ENCODE measurements at regions not wholly inside any gene's neighbourhood (a gene's known extent, or its start where the extent isn't known, plus 50 kb on each side); places are given as distances from the start of the nearest gene placed in this dataset.

GRCh38 chr12:124499898-124500244, 67.5 kb downstream of the NCOR2 start:
- Histone ChIP-seq H3K9me3 (replicated peaks; ENCODE audit: control insufficient read depth, insufficient read depth, low read length) (no peaks in the 10 kb centered on the region), H3K36me3 (ENCODE audit: control insufficient read depth in 2 of 2, insufficient read depth in 2 of 2, low read length in 1 of 2) (peaks cover 0 to 10% of the 10 kb centered on the region in 2 experiments), H3K79me2 (ENCODE audit: control insufficient read depth, insufficient read depth, low read length) (peaks cover 49% of the 10 kb centered on the region), H2AFZ (ENCODE audit: control insufficient read depth, low read depth, low read length) (no peak overlapping the region), H3K4me1 (ENCODE audit: control insufficient read depth, insufficient read depth, low read length) (peaks cover 30% of the 10 kb centered on the region), H3K4me2 (ENCODE audit: control insufficient read depth, insufficient read depth) (no peak overlapping the region), H3K9ac (ENCODE audit: control insufficient read depth, insufficient read depth, low read length) (no peak overlapping the region), H3K4me3 (no peak overlapping the region), H4K20me1 (ENCODE audit: control insufficient read depth, insufficient read depth) (peaks cover 8% of the 10 kb centered on the region), H3K27me3 (replicated peaks in 1 of 2; ENCODE audit: control insufficient read depth in 2 of 2, insufficient read depth in 2 of 2, low read length in 1 of 2) (no peaks in the 10 kb centered on the region), H3K27ac (ENCODE audit: control insufficient read depth, insufficient read depth) (no peak overlapping the region)
- DNase-seq (ENCODE audit: low read depth, low spot score) (no peak), ATAC-seq (no peak), FAIRE-seq (no peak)
- ChIA-PET RAD21 (ENCODE audit: unreplicated experiment) (interaction anchor here (1.1 kb wide), 1 partner anchor 26 kb away, joined by 3 read pairs; no protein-coding TSS in a partner anchor), CTCF (no interaction called here), SMC1A (ENCODE audit: uncharacterized antibody, unreplicated experiment) (no interaction called here), POLR2A (interaction anchor here (1.0 kb wide), 1 partner anchor 16 kb away, joined by 4 read pairs; no protein-coding TSS in a partner anchor)
- BruUV-seq (replicated peaks): no TSS peak
- WGBS (ENCODE audit: insufficient coverage, insufficient replicate concordance, low lambda C conversion rate, missing lambda C conversion rate): 71% methylated on average over 11 of the region's 11 CpGs
- TF ChIP-seq POLR2A (IDR thresholded peaks at IDR 0.05; ENCODE audit: low read depth, low read length): 0 out of 2 replicates have a peak, but pooled peaks have one; percentile 9
- TF ChIP-seq YY1 (IDR thresholded peaks at IDR 0.05; ENCODE audit: low read depth, low read length): no peak
- TF ChIP-seq, protein P1, sequence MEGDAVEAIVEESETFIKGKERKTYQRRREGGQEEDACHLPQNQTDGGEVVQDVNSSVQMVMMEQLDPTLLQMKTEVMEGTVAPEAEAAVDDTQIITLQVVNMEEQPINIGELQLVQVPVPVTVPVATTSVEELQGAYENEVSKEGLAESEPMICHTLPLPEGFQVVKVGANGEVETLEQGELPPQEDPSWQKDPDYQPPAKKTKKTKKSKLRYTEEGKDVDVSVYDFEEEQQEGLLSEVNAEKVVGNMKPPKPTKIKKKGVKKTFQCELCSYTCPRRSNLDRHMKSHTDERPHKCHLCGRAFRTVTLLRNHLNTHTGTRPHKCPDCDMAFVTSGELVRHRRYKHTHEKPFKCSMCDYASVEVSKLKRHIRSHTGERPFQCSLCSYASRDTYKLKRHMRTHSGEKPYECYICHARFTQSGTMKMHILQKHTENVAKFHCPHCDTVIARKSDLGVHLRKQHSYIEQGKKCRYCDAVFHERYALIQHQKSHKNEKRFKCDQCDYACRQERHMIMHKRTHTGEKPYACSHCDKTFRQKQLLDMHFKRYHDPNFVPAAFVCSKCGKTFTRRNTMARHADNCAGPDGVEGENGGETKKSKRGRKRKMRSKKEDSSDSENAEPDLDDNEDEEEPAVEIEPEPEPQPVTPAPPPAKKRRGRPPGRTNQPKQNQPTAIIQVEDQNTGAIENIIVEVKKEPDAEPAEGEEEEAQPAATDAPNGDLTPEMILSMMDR (IDR thresholded peaks at IDR 0.05 in 2 of 3, conservative IDR thresholded peaks at IDR 0.05 in 1 of 3; ENCODE audit: control insufficient read depth in 2 of 3, extremely low read depth in 1 of 3, insufficient read depth in 1 of 3, low read depth in 3 of 3, low read length in 3 of 3): no peak
- intact Hi-C loops (cut with micrococcal nuclease; ENCODE audit: unreplicated experiment) (no loop called here), in situ Hi-C loops (cut with MboI) (no loop called here)

GRCh38 chr12:124499190-124499753, 68.1 kb downstream of the NCOR2 start:
- H3K27ac ChIP-seq (ENCODE audit: control insufficient read depth, insufficient read depth): no peak overlapping the region
- H3K4me1 ChIP-seq (ENCODE audit: control insufficient read depth, insufficient read depth, low read length): peaks cover 36% of the 10 kb centered on the region
- ChIA-PET POLR2A (no interaction called here), RAD21 (ENCODE audit: unreplicated experiment) (no interaction called here), CTCF (no interaction called here), SMC1A (ENCODE audit: uncharacterized antibody, unreplicated experiment) (interaction anchor here (1.3 kb wide), 1 partner anchor 47 kb away, joined by 3 read pairs; no protein-coding TSS in a partner anchor)
- BruUV-seq (replicated peaks): no TSS peak
- H3K36me3 ChIP-seq (ENCODE audit: control insufficient read depth in 2 of 2, insufficient read depth in 2 of 2, low read length in 1 of 2): peaks cover 0 to 12% of the 10 kb centered on the region in 2 experiments
- H3K27me3 ChIP-seq (replicated peaks in 1 of 2; ENCODE audit: control insufficient read depth in 2 of 2, insufficient read depth in 2 of 2, low read length in 1 of 2): no peaks in the 10 kb centered on the region
- FAIRE-seq (no peak), ATAC-seq (no peak), DNase-seq (ENCODE audit: low read depth, low spot score) (no peak)
- intact Hi-C loops (cut with micrococcal nuclease; ENCODE audit: unreplicated experiment): no loop called here
- H3K9me3 ChIP-seq (replicated peaks; ENCODE audit: control insufficient read depth, insufficient read depth, low read length): no peaks in the 10 kb centered on the region
- H2AFZ ChIP-seq (ENCODE audit: control insufficient read depth, low read depth, low read length): no peak overlapping the region
- WGBS (ENCODE audit: insufficient coverage, insufficient replicate concordance, low lambda C conversion rate, missing lambda C conversion rate): 87% methylated on average over 18 of the region's 20 CpGs
- H4K20me1 ChIP-seq (ENCODE audit: control insufficient read depth, insufficient read depth): peaks cover 3% of the 10 kb centered on the region; the same call in 1 of the 2 replicates
- peaks cover 53% of the 10 kb centered on the region for H3K79me2 ChIP-seq (ENCODE audit: control insufficient read depth, insufficient read depth, low read length)
- in situ Hi-C loops (cut with MboI): no loop called here
- H3K4me2 ChIP-seq (ENCODE audit: control insufficient read depth, insufficient read depth): no peak overlapping the region
- no peak overlapping the region for H3K9ac ChIP-seq (ENCODE audit: control insufficient read depth, insufficient read depth, low read length)
- no peak overlapping the region for H3K4me3 ChIP-seq
- TF ChIP-seq REST (IDR thresholded peaks at IDR 0.05; ENCODE audit: low read depth, low read length): no peak
- TF ChIP-seq, protein P2, sequence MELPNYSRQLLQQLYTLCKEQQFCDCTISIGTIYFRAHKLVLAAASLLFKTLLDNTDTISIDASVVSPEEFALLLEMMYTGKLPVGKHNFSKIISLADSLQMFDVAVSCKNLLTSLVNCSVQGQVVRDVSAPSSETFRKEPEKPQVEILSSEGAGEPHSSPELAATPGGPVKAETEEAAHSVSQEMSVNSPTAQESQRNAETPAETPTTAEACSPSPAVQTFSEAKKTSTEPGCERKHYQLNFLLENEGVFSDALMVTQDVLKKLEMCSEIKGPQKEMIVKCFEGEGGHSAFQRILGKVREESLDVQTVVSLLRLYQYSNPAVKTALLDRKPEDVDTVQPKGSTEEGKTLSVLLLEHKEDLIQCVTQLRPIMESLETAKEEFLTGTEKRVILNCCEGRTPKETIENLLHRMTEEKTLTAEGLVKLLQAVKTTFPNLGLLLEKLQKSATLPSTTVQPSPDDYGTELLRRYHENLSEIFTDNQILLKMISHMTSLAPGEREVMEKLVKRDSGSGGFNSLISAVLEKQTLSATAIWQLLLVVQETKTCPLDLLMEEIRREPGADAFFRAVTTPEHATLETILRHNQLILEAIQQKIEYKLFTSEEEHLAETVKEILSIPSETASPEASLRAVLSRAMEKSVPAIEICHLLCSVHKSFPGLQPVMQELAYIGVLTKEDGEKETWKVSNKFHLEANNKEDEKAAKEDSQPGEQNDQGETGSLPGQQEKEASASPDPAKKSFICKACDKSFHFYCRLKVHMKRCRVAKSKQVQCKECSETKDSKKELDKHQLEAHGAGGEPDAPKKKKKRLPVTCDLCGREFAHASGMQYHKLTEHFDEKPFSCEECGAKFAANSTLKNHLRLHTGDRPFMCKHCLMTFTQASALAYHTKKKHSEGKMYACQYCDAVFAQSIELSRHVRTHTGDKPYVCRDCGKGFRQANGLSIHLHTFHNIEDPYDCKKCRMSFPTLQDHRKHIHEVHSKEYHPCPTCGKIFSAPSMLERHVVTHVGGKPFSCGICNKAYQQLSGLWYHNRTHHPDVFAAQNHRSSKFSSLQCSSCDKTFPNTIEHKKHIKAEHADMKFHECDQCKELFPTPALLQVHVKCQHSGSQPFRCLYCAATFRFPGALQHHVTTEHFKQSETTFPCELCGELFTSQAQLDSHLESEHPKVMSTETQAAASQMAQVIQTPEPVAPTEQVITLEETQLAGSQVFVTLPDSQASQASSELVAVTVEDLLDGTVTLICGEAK (IDR thresholded peaks at IDR 0.05; ENCODE audit: borderline replicate concordance): no peak

Data from GM12878 (cell line).